D721Med (cell line): ENCODE measurements at regions not wholly inside any gene's neighbourhood (a gene's known extent, or its start where the extent isn't known, plus 50 kb on each side); places are given as distances from the start of the nearest gene placed in this dataset.

Experiments used
- DNase-seq: peaks from one replicate; pipeline ENCODE4 v3.0.0; 2011; ENCODE audit warnings: low spot score; ENCODE audit not compliant: insufficient read length
- FAIRE-seq: peaks from 2 replicates; lab custom pipeline; 2011; peaks lifted over from hg19 to GRCh38; lab: Jason Lieb, UNC
- TF ChIP-seq, protein P1 (sequence below): IDR thresholded peaks from 2 replicates; pipeline ENCODE4 v1.5.1; 2012; ENCODE audit warnings: mild to moderate bottlenecking, control low read depth; ENCODE audit not compliant: insufficient read depth; ENCODE audit errors: missing control alignments

DNA sequence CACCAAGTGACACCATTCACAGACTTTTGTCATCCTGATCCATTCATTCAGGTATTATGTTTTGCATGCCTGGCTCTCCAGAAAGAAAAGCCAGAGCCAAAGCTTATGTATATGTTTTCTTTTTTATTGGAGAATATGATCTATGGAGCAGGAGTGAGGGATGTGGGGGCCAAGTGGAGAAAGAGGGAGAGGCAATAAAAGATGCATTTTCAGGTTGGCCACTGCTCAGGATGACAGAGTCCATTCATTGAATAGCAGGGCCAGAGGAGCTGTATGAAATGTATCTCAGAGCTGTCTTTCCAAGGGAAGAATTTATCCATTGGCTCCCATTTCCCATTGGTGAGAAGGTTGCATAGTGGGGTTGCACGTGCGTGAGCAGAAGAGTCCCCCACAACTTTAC, 416.1 kb downstream of the ATP23 start:
- TF ChIP-seq, protein P1, sequence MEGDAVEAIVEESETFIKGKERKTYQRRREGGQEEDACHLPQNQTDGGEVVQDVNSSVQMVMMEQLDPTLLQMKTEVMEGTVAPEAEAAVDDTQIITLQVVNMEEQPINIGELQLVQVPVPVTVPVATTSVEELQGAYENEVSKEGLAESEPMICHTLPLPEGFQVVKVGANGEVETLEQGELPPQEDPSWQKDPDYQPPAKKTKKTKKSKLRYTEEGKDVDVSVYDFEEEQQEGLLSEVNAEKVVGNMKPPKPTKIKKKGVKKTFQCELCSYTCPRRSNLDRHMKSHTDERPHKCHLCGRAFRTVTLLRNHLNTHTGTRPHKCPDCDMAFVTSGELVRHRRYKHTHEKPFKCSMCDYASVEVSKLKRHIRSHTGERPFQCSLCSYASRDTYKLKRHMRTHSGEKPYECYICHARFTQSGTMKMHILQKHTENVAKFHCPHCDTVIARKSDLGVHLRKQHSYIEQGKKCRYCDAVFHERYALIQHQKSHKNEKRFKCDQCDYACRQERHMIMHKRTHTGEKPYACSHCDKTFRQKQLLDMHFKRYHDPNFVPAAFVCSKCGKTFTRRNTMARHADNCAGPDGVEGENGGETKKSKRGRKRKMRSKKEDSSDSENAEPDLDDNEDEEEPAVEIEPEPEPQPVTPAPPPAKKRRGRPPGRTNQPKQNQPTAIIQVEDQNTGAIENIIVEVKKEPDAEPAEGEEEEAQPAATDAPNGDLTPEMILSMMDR: no peak
- FAIRE-seq (no peak), DNase-seq (no peak)

DNA sequence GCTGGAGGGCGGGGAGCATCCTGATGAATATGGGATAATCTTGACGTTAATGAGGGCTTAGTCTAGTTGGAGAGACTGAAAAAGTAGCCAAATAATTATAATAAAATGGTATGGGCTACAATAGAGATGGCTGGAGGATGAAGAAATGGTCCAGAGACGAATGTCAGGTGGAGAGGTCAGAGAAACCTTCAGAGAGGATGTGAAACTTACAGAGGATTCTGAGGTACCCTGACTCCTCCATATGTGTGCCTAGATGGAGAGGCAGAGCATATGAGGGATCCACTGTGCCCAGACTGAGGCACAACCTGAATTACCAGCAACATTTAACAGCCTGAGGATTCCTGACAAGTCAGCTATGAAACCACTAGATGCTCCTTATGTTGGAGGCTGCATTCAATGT, 417.0 kb downstream of the ATP23 start:
- FAIRE-seq: no peak
- TF ChIP-seq, protein P1: no peak
- DNase-seq: no peak

DNA sequence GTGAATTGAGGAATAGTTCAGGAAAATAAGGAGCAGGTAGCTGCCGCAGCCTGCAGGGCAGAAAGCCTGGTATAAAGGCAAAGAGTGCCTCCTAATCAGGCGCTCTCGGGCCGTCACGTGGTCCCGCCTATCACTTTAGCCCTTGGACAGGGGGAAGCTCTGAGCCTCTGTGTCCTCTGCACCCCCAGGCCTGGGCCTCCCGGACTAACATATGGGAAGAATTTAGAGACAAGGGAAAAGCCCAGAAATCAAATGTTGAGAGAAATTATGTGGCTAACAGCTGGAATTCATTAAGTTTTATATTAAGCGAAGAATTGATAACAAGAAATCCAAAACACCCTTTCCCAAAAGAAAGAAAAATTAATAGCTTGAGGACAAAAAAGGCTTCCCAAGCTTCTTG, 417.7 kb downstream of the ATP23 start:
- FAIRE-seq (no peak), DNase-seq (no peak)
- TF ChIP-seq, protein P1: no peak

DNA sequence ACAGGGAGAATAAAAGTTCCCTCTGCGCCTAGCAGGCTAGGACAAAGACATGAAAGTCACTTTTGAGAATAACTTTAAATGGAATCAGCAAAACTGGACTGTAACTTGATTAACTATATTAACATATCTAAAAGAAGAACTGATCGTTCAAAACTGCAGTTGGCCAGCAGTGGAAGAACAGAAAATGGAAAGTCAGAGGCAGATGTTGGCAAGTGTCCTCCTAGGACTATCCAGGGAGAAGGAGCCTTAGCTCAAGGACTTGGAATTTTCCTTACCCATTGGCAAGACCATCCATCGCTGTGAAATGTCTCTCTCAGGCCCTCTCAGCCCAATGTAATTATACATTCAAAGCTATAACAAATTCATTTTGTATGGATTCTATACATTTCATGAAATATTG, 419.7 kb downstream of the ATP23 start:
- FAIRE-seq (no peak), DNase-seq (no peak)
- TF ChIP-seq, protein P1: no peak

DNA sequence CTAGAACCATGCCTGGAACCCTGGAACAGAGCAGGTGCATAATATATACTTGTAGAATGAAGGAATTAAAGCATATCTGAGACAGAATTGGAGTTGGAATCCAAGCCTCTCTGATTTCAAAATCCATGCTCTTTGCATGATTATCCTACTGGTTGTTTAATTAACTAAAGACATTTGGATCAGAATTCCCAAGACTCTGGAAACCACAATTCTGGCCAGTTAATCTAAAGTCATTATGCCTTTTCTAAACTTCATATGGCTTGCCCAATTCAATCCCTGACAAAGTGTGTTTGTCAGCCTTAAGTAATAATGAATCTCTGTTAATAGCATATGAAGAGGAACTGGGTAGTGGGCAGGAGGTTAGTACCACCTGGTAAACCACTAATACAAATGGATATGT, 422.6 kb downstream of the ATP23 start:
- FAIRE-seq (no peak), DNase-seq (no peak)
- TF ChIP-seq, protein P1: no peak

DNA sequence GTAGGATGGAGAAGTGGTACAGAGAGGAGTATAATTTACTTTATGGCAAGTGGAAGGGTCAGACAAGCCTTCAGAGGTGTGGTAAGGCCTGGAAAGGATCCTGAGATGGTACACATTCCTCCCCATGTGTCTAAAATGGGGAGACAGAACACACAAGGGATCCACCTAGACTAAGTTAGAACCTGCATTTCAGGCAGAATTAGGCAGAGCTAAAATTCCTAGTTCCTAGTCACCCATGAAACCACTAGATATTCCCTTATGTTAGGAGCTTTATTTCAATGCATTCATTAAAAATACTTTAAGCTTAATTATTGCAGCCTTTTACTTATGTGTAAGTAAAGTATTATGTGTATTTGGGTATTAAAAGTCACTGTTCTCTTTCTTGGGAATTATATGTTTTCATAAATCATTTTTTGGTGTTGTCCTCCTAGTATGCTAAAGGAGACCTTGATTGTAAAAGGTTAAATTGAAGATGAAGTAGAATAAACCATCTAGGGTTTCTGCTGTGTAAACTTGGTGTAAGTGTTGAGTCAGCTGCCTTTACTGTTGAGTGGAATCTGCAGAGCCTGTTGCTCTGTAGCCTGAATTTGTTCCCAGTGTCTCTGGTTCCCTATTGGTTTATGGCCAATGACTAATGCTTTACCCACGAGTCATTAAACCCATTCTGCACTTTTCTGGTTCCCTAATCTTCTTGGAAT, 423.2 kb downstream of the ATP23 start:
- DNase-seq (no peak), FAIRE-seq (no peak)
- TF ChIP-seq, protein P1: no peak

DNA sequence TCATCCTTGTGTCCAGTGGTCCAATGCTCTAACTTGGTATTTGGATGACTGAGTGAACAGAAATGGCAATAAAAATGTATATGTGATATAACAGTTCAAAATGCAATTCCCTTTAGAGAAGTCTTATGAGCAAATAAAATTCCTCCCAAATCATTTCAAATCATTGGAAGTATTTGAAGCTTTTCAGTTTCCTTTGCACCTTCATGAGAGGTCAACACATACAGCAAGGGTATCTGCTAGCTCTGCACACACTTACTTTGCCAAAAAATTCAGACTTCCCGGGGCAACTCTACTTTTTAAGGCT, 423.7 kb downstream of the ATP23 start:
- FAIRE-seq (no peak), DNase-seq (no peak)
- TF ChIP-seq, protein P1: no peak
